Mesothelial cell of epicardium (in vitro differentiated cells): ENCODE measurements at regions not wholly inside any gene's neighbourhood (a gene's known extent, or its start where the extent isn't known, plus 50 kb on each side); places are given as distances from the start of the nearest gene placed in this dataset.

Experiments used
- DNase-seq, 2 experiments: peaks; one replicate each; pipeline ENCODE4 v3.0.0; 2021; ENCODE audit warnings: low spot score in 2 of 2; ENCODE audit not compliant: unreplicated experiment in 2 of 2
- H3K27ac Mint-ChIP-seq: 2 replicates; pipeline ENCODE4 v1.8.0; 2021; ENCODE audit warnings: mixed read lengths
- H3K27me3 Mint-ChIP-seq: 2 replicates; pipeline ENCODE4 v1.8.0; 2021; ENCODE audit warnings: low read depth, mixed read lengths
- H3K36me3 Mint-ChIP-seq: 2 replicates; pipeline ENCODE4 v1.8.0; 2021; ENCODE audit warnings: mixed read lengths
- H3K4me1 Mint-ChIP-seq: 2 replicates; pipeline ENCODE4 v1.8.0; 2021; ENCODE audit warnings: mixed read lengths
- H3K4me3 Mint-ChIP-seq: 2 replicates; pipeline ENCODE4 v1.8.0; 2021; ENCODE audit warnings: mild to moderate bottlenecking, moderate library complexity, mixed read lengths
- H3K9me3 Mint-ChIP-seq: 2 replicates; pipeline ENCODE4 v1.8.0; 2021; ENCODE audit warnings: mixed read lengths
- TF ChIP-seq, protein P1 (sequence below): fragments of 200-600 bp; sonication (generic); IDR thresholded peaks from one replicate; pipeline ENCODE4 v1.5.0; 2021; ENCODE audit warnings: antibody characterized with exemption; ENCODE audit not compliant: unreplicated experiment

DNA sequence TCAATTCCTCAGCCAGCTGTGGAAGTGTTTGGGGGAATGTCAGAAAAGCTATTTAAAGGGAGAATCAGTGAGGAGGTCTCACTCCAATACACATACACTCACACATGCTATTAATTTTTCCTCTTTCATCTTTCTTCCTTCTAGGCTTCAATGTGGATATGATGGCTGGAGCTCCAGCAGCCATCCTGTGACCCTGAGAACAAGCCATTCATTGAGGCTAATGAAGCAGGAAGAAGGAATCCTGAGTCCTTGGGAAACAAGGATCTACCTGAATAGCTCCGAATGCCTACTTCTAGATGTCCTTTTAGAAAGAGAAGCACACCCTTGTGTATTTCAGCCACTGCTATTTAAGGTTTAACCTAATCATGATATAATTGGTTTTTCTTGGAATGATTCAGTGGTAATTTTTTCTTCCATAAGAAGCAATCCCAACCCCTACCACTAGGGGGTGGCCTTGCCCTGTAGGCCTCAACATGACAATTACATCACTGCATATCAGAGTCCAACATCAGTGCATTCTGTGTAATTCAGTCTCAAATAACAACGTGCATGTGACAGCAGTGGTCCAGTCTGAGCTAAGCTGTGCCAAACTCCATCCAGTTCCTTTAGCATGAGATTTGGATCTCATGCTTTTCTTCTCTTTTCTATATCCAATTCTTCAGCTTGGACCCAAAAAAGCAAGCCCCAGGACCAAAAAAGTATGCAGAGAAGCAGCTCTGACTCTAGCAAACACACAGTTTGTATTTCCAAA lies 85.3 kb upstream of the ANKRD1 start:
- Mint-ChIP-seq H3K9me3 (no peaks in the 10 kb centered on the region), H3K4me3 (no peak overlapping the region), H3K4me1 (no peaks in the 10 kb centered on the region), H3K27ac (no peak overlapping the region), H3K36me3 (no peaks in the 10 kb centered on the region), H3K27me3 (no peaks in the 10 kb centered on the region)
- peak in 1 of 2 experiments; percentile 53 for DNase-seq
- TF ChIP-seq, protein P1, sequence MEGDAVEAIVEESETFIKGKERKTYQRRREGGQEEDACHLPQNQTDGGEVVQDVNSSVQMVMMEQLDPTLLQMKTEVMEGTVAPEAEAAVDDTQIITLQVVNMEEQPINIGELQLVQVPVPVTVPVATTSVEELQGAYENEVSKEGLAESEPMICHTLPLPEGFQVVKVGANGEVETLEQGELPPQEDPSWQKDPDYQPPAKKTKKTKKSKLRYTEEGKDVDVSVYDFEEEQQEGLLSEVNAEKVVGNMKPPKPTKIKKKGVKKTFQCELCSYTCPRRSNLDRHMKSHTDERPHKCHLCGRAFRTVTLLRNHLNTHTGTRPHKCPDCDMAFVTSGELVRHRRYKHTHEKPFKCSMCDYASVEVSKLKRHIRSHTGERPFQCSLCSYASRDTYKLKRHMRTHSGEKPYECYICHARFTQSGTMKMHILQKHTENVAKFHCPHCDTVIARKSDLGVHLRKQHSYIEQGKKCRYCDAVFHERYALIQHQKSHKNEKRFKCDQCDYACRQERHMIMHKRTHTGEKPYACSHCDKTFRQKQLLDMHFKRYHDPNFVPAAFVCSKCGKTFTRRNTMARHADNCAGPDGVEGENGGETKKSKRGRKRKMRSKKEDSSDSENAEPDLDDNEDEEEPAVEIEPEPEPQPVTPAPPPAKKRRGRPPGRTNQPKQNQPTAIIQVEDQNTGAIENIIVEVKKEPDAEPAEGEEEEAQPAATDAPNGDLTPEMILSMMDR = peak; percentile 94

DNA sequence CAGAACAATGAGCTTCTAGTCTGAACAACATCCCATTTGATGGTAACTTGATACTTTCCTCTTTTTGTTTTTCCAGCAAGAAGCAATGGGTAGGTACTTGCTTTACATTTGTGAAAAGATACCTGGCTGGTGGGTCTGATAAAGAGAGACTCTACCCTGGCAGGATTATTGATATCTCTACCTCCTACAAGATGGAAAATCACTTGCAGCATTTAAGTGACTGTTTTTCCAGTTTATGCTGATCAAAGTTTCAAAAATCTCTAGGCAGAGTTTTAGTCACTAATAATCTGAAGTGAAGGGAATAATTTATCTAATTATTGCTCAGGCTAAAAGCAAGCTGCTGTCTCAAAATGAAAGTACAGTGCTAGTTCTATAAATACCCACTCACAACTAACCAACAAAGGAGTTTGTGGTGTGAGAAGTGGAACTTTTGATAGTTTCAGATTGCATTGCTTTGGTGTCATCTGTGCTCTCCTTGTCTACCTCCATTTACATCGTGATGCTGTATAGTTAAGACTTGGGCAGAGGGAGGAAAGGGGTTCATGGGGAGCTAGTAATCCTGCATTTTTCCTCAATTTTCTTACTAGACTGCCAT lies 86.0 kb upstream of the ANKRD1 start:
- H3K27ac Mint-ChIP-seq = no peak overlapping the region
- no peaks in the 10 kb centered on the region for H3K4me1 Mint-ChIP-seq
- no peak for DNase-seq

DNA sequence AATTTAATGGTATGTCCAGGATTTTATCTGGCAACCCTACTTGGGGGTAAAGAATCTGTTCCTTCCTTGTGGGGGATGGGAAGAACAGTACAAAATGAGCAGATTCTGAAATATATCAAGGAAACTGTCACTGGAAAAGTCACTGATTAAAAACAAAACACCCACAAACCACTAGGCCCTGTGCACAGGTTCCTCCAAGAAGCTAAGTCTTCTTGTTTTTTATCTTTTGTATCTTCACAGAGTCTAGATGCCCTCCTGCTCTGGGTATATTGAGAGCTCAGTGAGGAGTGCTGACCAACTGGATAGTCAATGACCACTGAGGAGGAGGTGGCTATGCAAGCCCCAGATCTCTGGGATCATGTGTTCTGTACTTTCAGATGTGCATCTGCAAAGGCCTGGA lies 86.8 kb upstream of the ANKRD1 start:
- TF ChIP-seq, protein P1 = no peak
- H3K4me3 Mint-ChIP-seq = no peak overlapping the region
- no peaks in the 10 kb centered on the region for H3K36me3 Mint-ChIP-seq

More for the DNA sequence above, 86.0 kb upstream of the ANKRD1 start:
- Mint-ChIP-seq H3K27me3 (no peaks in the 10 kb centered on the region), H3K36me3 (no peaks in the 10 kb centered on the region), H3K9me3 (peaks cover 3% of the 10 kb centered on the region), H3K4me3 (no peak overlapping the region)
- TF ChIP-seq, protein P1 = no peak

DNA sequence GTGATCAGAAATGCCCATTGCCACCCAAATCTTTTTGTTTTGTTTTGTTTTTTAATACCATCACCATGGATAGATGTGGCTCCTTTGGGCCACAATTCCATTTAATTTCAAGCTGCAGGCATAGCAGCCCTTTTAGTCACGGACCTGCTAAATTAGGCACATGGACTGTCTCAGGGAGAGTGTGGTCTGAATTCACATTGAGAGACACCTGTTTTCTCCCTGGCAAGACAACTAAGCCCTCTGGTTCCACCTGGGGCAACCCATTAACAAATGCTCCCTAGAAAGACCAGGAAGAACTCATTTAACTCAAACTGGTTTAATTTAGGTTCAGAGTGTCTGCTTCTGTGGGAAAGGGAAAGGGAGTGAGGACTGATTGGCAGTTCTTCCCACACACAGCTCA lies 88.2 kb upstream of the ANKRD1 start:
- no peaks in the 10 kb centered on the region for H3K4me1 Mint-ChIP-seq
- no peaks in the 10 kb centered on the region for H3K36me3 Mint-ChIP-seq
- DNase-seq = no peak
- H3K27me3 Mint-ChIP-seq = peaks cover 2% of the 10 kb centered on the region
- peaks cover 8% of the 10 kb centered on the region for H3K9me3 Mint-ChIP-seq
- TF ChIP-seq, protein P1 = no peak
- H3K4me3 Mint-ChIP-seq = no peak overlapping the region
- H3K27ac Mint-ChIP-seq = no peak overlapping the region

More for the DNA sequence above, 86.8 kb upstream of the ANKRD1 start:
- Mint-ChIP-seq H3K9me3 (peaks cover 8% of the 10 kb centered on the region), H3K4me1 (no peaks in the 10 kb centered on the region), H3K27me3 (no peaks in the 10 kb centered on the region), H3K27ac (no peak overlapping the region)
- no peak for DNase-seq

DNA sequence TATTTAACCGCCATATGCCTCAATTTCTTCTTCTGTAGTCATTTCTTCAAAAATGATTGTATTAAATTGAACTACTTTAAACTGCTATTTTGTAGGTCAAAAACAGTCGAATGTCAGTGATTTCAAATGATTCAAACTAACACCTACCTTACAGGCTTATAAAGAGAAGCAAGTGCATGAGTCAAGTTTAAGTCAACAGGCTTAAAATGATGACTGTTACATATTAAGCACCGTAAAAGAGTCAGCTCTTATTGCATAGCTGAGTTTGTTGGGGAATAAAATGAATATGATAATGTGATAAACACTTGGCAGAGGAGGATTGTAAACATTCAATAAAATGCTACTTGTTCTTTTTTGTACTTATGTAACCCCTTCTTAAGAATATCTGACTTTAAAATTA lies 90.1 kb upstream of the ANKRD1 start:
- Mint-ChIP-seq H3K9me3 (peaks cover 8% of the 10 kb centered on the region), H3K4me1 (no peaks in the 10 kb centered on the region), H3K36me3 (no peaks in the 10 kb centered on the region), H3K4me3 (no peak overlapping the region), H3K27me3 (peaks cover 2% of the 10 kb centered on the region), H3K27ac (no peak overlapping the region)
- DNase-seq = no peak
- TF ChIP-seq, protein P1 = no peak
